ENCODE measurements at regions not wholly inside any gene's neighbourhood (a gene's known extent, or its start where the extent isn't known, plus 50 kb on each side); places are given as distances from the start of the nearest gene placed in this dataset.
A peak's percentile ranks its signal among the peaks of the same experiment; 100 is the strongest.

- POLR2A ChIA-PET: interaction anchor here (0.6 kb wide), 1 partner anchor 398 kb away, joined by 5 read pairs; no protein-coding TSS in a partner anchor
- CTCF ChIA-PET: interaction anchor here (1.6 kb wide), 1 partner anchor 55 kb away, joined by 6 read pairs; no protein-coding TSS in a partner anchor
- H3K9me3 Mint-ChIP-seq: no peaks in the 10 kb centered on the region; the same call in 1 of the 2 replicates
- no peak overlapping the region for H3K4me3 Mint-ChIP-seq
- H3K27me3 Mint-ChIP-seq (ENCODE audit: low read depth): no peaks in the 10 kb centered on the region
- ATAC-seq (peak; percentile 97), DNase-seq (ENCODE audit: low spot score) (peak; percentile 54)
- H3K36me3 Mint-ChIP-seq: no peaks in the 10 kb centered on the region
- H3K4me1 Mint-ChIP-seq: peaks cover 22% of the 10 kb centered on the region
- no peak for TF ChIP-seq ZNF396 (CRISPR knock-in tag; IDR thresholded peaks at IDR 0.05; ENCODE audit: borderline replicate concordance)
- TF ChIP-seq ETV6 (CRISPR knock-in tag; IDR thresholded peaks at IDR 0.05): 0 out of 2 replicates have a peak, but pooled peaks have one; percentile 15
- TF ChIP-seq, protein P1, sequence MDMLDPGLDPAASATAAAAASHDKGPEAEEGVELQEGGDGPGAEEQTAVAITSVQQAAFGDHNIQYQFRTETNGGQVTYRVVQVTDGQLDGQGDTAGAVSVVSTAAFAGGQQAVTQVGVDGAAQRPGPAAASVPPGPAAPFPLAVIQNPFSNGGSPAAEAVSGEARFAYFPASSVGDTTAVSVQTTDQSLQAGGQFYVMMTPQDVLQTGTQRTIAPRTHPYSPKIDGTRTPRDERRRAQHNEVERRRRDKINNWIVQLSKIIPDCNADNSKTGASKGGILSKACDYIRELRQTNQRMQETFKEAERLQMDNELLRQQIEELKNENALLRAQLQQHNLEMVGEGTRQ (CRISPR knock-in tag; IDR thresholded peaks at IDR 0.05): no peak
- TF ChIP-seq TEAD1 (CRISPR knock-in tag; IDR thresholded peaks at IDR 0.05): peak; percentile 58; the same call in 1 of the 2 replicates
- TF ChIP-seq TEAD4 (CRISPR knock-in tag; IDR thresholded peaks at IDR 0.05): 0 out of 2 replicates have a peak, but pooled peaks have one; percentile 21
- TF ChIP-seq JAZF1 (CRISPR knock-in tag; IDR thresholded peaks at IDR 0.05): no peak
- peak overlapping the region; percentile 12; the same call in 1 of the 2 replicates for H3K27ac Mint-ChIP-seq
Observed at GRCh38 chr12:19971361-19972280, 396.7 kb upstream of the PDE3A start.

DNA sequence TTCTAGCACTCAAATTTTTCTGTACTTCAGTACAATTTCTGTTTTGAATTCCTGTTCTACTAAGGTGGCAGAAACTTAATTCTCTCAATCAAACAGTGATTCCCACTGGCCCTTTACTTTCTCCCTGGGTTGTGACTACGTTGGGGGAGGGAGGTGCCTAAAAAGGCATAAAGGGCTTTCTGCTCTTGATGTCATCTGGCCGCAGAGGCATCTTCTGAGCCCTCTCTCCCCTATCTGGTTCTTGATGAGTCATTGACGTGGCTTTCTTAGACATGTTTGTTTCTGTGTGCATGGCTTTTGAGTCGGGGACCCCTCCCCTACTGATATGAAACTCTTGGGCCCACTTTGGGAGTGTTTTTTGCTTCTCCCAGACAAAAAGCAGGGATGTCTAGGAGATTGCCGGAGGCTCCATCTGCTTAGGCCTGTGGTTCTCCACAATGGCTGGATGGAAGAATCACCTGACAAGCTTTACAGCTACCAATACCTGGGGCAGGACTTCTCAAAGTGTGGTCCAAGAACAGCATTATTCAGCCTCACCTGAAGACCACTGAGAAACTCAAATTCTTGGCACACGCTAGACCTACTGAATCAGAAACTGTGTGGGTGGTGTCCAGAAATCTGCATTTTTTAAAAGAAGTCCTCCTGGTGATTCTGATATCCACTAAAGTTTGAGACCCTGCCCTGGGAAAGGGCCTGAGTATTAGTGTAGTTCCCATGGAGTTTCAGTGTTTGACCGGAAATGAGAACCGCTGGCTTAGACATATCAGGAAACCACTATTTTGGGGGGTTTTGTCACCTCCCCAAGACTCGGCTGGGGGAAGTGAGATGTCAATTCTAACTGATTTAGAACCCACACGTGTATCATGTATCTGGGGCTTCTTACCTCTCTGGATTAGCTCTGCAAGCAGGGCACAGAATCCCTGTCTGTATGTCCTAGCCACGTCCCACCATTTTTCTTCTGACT lies 395.7 kb upstream of the PDE3A start:
- POLR2A ChIA-PET: no interaction called here
- CTCF ChIA-PET: interaction anchor here (1.6 kb wide), 1 partner anchor 56 kb away, joined by 6 read pairs; no protein-coding TSS in a partner anchor
- Mint-ChIP-seq H3K9me3 (no peaks in the 10 kb centered on the region), H3K27me3 (ENCODE audit: low read depth) (no peaks in the 10 kb centered on the region), H3K27ac (no peak overlapping the region), H3K4me1 (peaks cover 18% of the 10 kb centered on the region), H3K36me3 (no peaks in the 10 kb centered on the region), H3K4me3 (no peak overlapping the region)
- no peak for ATAC-seq
- DNase-seq (ENCODE audit: low spot score): no peak
- TF ChIP-seq ZNF121 (CRISPR knock-in tag; IDR thresholded peaks at IDR 0.05) (no peak), GRHL2 (CRISPR knock-in tag; IDR thresholded peaks at IDR 0.05; ENCODE audit: insufficient replicate concordance, severe bottlenecking) (no peak), EMX1 (CRISPR knock-in tag; IDR thresholded peaks at IDR 0.05) (no peak)
- TF ChIP-seq, protein P2, sequence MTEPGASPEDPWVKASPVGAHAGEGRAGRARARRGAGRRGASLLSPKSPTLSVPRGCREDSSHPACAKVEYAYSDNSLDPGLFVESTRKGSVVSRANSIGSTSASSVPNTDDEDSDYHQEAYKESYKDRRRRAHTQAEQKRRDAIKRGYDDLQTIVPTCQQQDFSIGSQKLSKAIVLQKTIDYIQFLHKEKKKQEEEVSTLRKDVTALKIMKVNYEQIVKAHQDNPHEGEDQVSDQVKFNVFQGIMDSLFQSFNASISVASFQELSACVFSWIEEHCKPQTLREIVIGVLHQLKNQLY (CRISPR knock-in tag; IDR thresholded peaks at IDR 0.05): no peak

DNA sequence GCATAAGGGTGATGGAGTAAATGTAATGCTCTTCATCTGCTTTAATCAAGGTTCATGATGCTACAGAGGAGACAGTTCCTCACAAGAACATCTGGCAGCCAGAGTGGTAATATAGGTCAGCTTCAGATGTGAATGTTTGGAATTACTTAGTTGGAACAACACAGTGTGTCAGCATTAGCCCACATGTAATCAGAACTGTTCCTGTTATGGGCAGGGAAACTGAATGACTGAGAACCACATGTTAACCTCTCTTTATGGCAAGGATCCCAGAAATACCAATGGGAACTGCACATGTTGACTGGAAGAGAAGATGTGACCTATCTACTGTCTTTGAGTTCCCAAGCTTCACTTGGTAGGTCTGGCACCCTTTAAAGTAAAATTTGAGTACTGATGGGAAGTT lies 390.1 kb upstream of the PDE3A start:
- POLR2A ChIA-PET: no interaction called here
- no peak overlapping the region for H3K27ac Mint-ChIP-seq
- ATAC-seq (no peak), DNase-seq (ENCODE audit: low spot score) (no peak)
- H3K36me3 Mint-ChIP-seq: no peaks in the 10 kb centered on the region
- H3K4me3 Mint-ChIP-seq: no peak overlapping the region
- TF ChIP-seq, protein P3, sequence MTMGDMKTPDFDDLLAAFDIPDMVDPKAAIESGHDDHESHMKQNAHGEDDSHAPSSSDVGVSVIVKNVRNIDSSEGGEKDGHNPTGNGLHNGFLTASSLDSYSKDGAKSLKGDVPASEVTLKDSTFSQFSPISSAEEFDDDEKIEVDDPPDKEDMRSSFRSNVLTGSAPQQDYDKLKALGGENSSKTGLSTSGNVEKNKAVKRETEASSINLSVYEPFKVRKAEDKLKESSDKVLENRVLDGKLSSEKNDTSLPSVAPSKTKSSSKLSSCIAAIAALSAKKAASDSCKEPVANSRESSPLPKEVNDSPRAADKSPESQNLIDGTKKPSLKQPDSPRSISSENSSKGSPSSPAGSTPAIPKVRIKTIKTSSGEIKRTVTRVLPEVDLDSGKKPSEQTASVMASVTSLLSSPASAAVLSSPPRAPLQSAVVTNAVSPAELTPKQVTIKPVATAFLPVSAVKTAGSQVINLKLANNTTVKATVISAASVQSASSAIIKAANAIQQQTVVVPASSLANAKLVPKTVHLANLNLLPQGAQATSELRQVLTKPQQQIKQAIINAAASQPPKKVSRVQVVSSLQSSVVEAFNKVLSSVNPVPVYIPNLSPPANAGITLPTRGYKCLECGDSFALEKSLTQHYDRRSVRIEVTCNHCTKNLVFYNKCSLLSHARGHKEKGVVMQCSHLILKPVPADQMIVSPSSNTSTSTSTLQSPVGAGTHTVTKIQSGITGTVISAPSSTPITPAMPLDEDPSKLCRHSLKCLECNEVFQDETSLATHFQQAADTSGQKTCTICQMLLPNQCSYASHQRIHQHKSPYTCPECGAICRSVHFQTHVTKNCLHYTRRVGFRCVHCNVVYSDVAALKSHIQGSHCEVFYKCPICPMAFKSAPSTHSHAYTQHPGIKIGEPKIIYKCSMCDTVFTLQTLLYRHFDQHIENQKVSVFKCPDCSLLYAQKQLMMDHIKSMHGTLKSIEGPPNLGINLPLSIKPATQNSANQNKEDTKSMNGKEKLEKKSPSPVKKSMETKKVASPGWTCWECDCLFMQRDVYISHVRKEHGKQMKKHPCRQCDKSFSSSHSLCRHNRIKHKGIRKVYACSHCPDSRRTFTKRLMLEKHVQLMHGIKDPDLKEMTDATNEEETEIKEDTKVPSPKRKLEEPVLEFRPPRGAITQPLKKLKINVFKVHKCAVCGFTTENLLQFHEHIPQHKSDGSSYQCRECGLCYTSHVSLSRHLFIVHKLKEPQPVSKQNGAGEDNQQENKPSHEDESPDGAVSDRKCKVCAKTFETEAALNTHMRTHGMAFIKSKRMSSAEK (CRISPR knock-in tag; IDR thresholded peaks at IDR 0.05; ENCODE audit: borderline replicate concordance): no peak
- TF ChIP-seq RORB (CRISPR knock-in tag; IDR thresholded peaks at IDR 0.05) (no peak), GRHL2 (CRISPR knock-in tag; IDR thresholded peaks at IDR 0.05; ENCODE audit: insufficient replicate concordance, severe bottlenecking) (no peak), ZMAT4 (CRISPR knock-in tag; IDR thresholded peaks at IDR 0.05) (no peak), PRDM15 (CRISPR knock-in tag; IDR thresholded peaks at IDR 0.05) (no peak), FOXJ3 (CRISPR knock-in tag; IDR thresholded peaks at IDR 0.05; ENCODE audit: borderline replicate concordance) (no peak), NFYB (CRISPR knock-in tag; conservative IDR thresholded peaks at IDR 0.05; ENCODE audit: low read depth) (no peak), OVOL2 (CRISPR knock-in tag; IDR thresholded peaks at IDR 0.05; ENCODE audit: borderline replicate concordance) (no peak)
- TF ChIP-seq, protein P4, sequence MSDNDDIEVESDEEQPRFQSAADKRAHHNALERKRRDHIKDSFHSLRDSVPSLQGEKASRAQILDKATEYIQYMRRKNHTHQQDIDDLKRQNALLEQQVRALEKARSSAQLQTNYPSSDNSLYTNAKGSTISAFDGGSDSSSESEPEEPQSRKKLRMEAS (CRISPR knock-in tag; IDR thresholded peaks at IDR 0.05): no peak
- H3K9me3 Mint-ChIP-seq: no peaks in the 10 kb centered on the region
- no peaks in the 10 kb centered on the region for H3K27me3 Mint-ChIP-seq (ENCODE audit: low read depth)
- CTCF ChIA-PET: interaction anchor here (1.5 kb wide), 1 partner anchor 63 kb away, joined by 3 read pairs; no protein-coding TSS in a partner anchor
- no peaks in the 10 kb centered on the region for H3K4me1 Mint-ChIP-seq
